HL-60 (cell line): ENCODE measurements at regions not wholly inside any gene's neighbourhood (a gene's known extent, or its start where the extent isn't known, plus 50 kb on each side); places are given as distances from the start of the nearest gene placed in this dataset.

Experiments
- DNase-seq, 2 experiments: peaks; one replicate each; pipeline ENCODE4 v3.0.0-alpha.2; 2010 to 2020; ENCODE audit warnings: low read depth in 1 of 2, low spot score in 1 of 2
- H3K27ac ChIP-seq: fragments of 250-450 bp; sonication (Bioruptor Pico); replicated peaks from 2 replicates; pipeline ENCODE4 v1.5.1; 2020; ENCODE audit warnings: mild to moderate bottlenecking, moderate library complexity
- H3K27me3 ChIP-seq: fragments of 250-450 bp; sonication (Bioruptor Pico); 2 replicates; pipeline ENCODE4 v1.5.1; 2021; ENCODE audit warnings: mild to moderate bottlenecking, moderate library complexity; ENCODE audit not compliant: insufficient read depth, poor library complexity, severe bottlenecking
- H3K4me3 ChIP-seq: replicated peaks from 2 replicates; pipeline ENCODE4 v1.5.1; 2011; ENCODE audit warnings: mild to moderate bottlenecking, control low read depth, low read length; ENCODE audit not compliant: insufficient read depth
- CTCF ChIP-seq: IDR thresholded peaks from one replicate; pipeline ENCODE4 v1.5.1; 2011; ENCODE audit warnings: low read length, control low read depth, inconsistent platforms; ENCODE audit not compliant: insufficient read depth
- GABPA ChIP-seq: IDR thresholded peaks from 2 replicates; pipeline ENCODE4 v1.6.1; 2012; ENCODE audit warnings: low read depth
- POLR2AphosphoS5 ChIP-seq: IDR thresholded peaks from 2 replicates; pipeline ENCODE4 v1.6.1; 2012; ENCODE audit warnings: low read depth
- REST ChIP-seq: IDR thresholded peaks from 2 replicates; pipeline ENCODE4 v1.6.1; 2012; ENCODE audit warnings: low read depth; ENCODE audit not compliant: insufficient replicate concordance
- SPI1 ChIP-seq: IDR thresholded peaks from 2 replicates; pipeline ENCODE4 v1.6.1; 2012; ENCODE audit warnings: low read depth, mild to moderate bottlenecking, borderline replicate concordance

- DNase-seq = no peak
- Histone ChIP-seq H3K4me3 (no peak overlapping the region), H3K27ac (no peak overlapping the region), H3K27me3 (no peaks in the 10 kb centered on the region)
- TF ChIP-seq POLR2AphosphoS5 (no peak), GABPA (no peak), CTCF (no peak), REST (no peak), SPI1 (no peak)
Measured at GRCh38 chr2:22934747-22935146, 450.2 kb upstream of the KLHL29 start.

GRCh38 chr2:22942441-22942840, 442.5 kb upstream of the KLHL29 start:
- no peak overlapping the region for H3K27ac ChIP-seq
- H3K27me3 ChIP-seq = no peaks in the 10 kb centered on the region
- TF ChIP-seq GABPA (no peak), SPI1 (no peak), POLR2AphosphoS5 (no peak), REST (no peak), CTCF (no peak)
- H3K4me3 ChIP-seq = no peak overlapping the region
- DNase-seq = no peak

GRCh38 chr2:22944143-22944542, 440.8 kb upstream of the KLHL29 start:
- no peak for TF ChIP-seq GABPA
- no peak for TF ChIP-seq SPI1
- TF ChIP-seq CTCF = no peak
- TF ChIP-seq REST = no peak
- TF ChIP-seq POLR2AphosphoS5 = no peak
- Histone ChIP-seq H3K4me3 (no peak overlapping the region), H3K27ac (no peak overlapping the region), H3K27me3 (no peaks in the 10 kb centered on the region)
- no peak for DNase-seq
